Fibroblast of skin of right quadriceps (primary cell): ENCODE measurements at regions not wholly inside any gene's neighbourhood (a gene's known extent, or its start where the extent isn't known, plus 50 kb on each side); places are given as distances from the start of the nearest gene placed in this dataset.
"Not testable (repeated sequence)": the region's sequence is repeated elsewhere in the genome, so short reads cannot be mapped to it uniquely, and the experiment has no call there.

Experiments used
- DNase-seq: peaks from one replicate; pipeline ENCODE4 v3.0.0-alpha.2; 2013

DNA sequence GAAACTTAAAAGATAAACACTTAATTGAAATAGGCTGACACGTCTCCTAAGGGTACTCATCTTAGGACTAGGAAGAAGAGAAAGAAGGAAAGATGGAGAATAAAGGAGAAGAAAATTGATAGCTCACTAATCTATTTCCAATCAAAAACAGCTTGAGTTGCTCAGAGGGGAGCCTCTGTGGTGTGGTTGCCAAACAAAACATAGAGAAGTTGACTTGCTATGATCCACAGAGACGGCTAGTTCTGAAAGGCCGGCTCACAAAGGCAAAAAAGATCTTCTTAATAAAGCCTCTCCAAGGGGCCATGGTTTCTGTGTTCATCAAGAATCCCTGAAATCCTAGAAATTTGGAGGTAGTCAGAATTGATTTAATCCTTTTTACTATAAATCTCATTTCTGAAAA, 644.1 kb downstream of the LMO4 start:
- peak; percentile 44 for DNase-seq

DNA sequence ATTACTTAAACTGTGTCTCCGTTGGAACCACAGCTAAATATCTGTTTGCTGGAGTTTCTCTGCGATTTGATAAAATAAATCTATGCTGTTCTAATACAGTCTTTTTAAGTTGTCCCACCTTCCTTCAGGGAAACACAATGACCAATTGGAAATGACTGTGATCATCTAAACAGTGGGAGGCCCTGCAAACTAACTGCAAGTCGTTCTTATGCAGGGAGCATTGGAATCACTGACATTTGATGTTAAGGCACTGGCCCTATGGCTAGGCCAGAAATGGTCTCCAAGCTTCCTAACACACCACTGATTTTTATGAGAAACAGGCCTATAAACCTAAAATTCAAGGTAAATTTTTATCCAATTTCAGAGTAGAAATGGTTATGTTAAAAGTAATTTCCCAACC, 645.2 kb downstream of the LMO4 start:
- DNase-seq = no peak

- no peak for DNase-seq
These were observed 647.6 kb downstream of the LMO4 start for GRCh38 chr1:87976316-87976715.

DNA sequence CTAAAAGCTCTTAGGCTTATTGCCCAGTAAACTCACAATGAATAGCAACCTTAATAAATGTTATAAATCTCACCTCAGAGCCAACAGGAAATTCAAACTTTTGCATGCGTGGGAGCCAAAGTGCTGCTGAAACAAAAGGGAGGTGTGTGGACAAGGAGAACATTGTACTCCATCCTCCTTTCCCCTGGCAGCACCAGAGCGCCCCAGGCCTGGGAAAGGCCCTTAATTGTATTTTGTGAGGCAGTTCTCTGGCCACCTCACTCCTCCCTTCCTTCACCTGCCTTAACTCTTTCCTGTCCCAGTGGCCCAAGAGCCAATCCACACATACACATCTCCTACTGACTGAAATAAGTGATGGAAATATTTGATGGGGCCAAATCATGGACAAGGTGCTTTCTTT, 648.5 kb downstream of the LMO4 start:
- no peak for DNase-seq

- no peak for DNase-seq
These were observed 650.4 kb downstream of the LMO4 start for GRCh38 chr1:87979079-87979478.

GRCh38 chr1:87980494-87980893, 651.8 kb downstream of the LMO4 start:
- no peak for DNase-seq

GRCh38 chr1:87981386-87981785, 652.7 kb downstream of the LMO4 start:
- DNase-seq = no peak

- DNase-seq = no peak
These were observed 653.1 kb downstream of the LMO4 start for GRCh38 chr1:87981810-87982209.

- no peak for DNase-seq
These were observed 655.2 kb downstream of the LMO4 start for GRCh38 chr1:87983841-87984240.

- no peak for DNase-seq
These were observed 656.4 kb downstream of the LMO4 start for GRCh38 chr1:87985071-87985470.

GRCh38 chr1:87986130-87986866, 657.6 kb downstream of the LMO4 start:
- DNase-seq = no peak

DNA sequence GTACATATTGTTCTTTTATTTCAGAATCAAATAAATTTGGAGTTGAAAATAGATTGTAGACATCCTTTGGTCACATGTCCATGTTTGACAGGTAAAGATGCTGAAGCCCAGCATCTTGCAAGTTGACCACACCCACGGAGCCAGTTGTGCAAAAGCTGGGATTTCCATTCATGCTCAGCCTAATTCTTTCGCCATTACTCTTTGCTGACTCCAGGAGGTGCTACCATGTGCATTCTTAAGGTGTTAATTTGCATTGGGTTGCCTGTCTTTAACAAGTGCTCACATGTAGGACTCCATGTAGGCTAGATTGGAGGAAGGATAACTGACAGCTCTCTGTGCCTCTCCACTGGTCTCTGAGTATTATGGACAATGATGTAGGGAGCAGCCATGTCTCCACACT, 660.7 kb downstream of the LMO4 start:
- no peak for DNase-seq

GRCh38 chr1:87992536-87992935, 663.9 kb downstream of the LMO4 start:
- DNase-seq = not testable (repeated sequence)

GRCh38 chr1:87993051-87993450, 664.4 kb downstream of the LMO4 start:
- DNase-seq = no peak

DNA sequence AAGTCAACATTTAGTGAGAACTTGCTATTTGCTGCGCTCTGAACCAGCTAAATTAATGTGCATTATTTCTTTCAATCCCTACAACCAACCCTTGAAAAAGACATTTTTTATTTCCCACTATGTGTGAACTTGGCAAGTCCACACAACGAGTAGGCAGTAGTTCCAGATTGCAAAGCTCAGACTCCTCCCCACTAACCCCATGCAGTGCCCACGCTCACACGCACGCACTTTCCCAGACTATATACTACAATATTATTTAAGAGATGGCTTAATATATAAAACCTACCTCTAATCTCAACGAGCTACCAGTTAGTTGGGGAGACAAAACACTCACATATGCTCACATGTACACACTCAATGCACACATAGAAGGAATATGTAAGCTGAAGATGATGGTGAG, 671.2 kb downstream of the LMO4 start:
- no peak for DNase-seq

GRCh38 chr1:88001460-88001859, 672.8 kb downstream of the LMO4 start:
- peak; percentile 60 for DNase-seq

DNA sequence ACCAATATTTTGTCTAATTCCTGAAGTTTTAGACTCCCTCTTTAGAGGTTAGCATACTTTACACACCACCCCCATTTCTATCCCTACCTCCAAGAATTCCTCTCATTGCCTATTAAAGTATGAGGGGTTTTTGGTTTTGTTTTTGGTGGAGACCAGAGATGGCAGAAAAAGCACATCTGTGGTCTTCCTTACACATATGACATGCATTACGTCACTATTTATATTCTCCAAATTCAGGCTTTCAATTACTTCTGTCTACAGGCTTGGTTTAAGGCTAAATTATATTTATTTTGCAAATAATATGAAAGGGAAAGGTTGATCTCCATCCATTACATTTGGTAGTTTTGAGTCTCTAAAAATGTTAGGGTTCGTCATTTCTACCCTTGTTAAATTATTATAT, 674.6 kb downstream of the LMO4 start:
- no peak for DNase-seq

- no peak for DNase-seq
These were observed 674.2 kb upstream of the PKN2 start for GRCh38 chr1:88009916-88010315.

GRCh38 chr1:88013485-88013884, 670.6 kb upstream of the PKN2 start:
- no peak for DNase-seq

- no peak for DNase-seq
These were observed 669.9 kb upstream of the PKN2 start for GRCh38 chr1:88014131-88014530.

- no peak for DNase-seq
These were observed 667.1 kb upstream of the PKN2 start for GRCh38 chr1:88016947-88017346.

GRCh38 chr1:88021529-88021928, 662.5 kb upstream of the PKN2 start:
- DNase-seq = no peak

DNA sequence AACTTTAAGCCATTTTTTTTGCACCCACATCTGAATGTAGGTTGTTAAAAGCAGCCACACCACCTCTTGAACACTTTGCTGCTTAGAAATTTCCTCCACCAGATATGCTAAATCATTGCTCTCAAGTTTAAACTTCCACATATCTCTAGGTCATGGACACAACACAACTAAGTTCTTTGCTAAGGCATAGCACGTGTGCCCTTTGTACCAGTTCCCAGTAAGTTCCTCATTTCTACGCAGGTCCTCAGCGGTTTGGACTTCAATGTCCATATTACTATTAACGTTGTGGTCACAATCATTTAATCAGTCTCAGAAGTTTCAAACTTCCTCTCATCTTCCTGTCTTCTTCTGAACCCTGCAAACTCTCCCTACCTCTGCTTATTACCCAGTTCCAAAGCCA, 661.6 kb upstream of the PKN2 start:
- no peak for DNase-seq

DNA sequence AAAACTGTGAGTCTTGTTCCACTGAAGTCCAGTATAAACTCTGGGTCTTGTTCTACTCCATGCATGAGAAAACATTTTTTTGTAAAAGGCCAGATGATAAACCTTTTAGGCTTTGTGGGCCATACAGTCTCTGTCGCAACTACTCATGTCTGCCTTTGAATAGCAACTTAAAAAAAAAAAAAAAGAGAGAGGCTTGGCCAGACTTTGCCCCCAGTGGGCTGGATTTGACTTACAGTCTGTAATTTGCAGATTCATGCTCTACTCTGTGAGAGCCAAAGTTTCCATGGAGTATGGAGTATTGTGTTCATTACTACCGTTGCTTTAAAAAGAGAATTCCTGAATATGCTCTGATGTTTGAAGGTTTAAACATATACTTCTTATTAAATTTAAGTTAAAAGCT, 654.9 kb upstream of the PKN2 start:
- peak; percentile 18 for DNase-seq

DNA sequence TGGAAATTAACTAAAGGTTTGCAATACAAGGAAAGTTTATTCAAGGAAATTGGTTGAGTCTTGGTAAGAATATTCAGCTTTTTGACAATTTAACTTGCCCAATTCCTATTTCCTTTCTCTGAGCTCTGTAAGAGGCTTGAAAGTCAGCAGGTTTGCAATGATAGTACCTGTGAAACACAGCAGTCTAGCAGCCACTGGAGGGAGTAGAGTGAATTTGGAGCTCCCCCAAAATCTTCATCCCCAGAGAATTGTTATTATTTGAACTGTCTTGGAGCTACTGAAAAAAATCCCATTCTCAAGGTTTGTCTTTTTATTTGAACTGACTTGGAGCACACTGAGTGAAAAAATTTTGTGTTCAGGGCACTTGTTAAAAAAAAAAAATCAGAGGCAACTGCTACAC, 654.2 kb upstream of the PKN2 start:
- DNase-seq = no peak

DNA sequence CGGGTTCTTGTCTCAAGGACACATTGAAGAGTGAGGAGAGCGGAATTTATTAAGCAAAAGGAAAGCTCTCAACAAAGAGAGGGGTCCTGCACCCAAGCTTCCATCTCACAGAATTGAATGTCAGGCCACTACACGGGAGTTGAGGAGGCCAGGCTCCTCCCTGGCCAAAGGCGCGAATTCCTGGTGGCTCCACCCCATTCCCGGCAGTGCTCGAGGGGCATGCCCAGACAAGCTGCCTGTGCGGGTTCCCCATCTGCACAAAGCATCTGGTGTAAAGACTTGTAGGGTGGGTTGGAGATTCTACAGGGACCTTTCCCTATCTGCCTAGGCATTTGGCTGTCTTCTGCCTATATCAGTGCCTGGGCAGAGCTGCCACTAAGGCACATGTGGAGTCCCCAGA, 648.5 kb upstream of the PKN2 start:
- no peak for DNase-seq
